CD4-positive, alpha-beta T cell treated with Interleukin-21 for 1 hour (primary cell): ENCODE measurements at regions not wholly inside any gene's neighbourhood (a gene's known extent, or its start where the extent isn't known, plus 50 kb on each side); places are given as distances from the start of the nearest gene placed in this dataset.

Source experiments
- DNase-seq: peaks from one replicate; pipeline ENCODE4 v3.0.0-alpha.2; 2020

DNA sequence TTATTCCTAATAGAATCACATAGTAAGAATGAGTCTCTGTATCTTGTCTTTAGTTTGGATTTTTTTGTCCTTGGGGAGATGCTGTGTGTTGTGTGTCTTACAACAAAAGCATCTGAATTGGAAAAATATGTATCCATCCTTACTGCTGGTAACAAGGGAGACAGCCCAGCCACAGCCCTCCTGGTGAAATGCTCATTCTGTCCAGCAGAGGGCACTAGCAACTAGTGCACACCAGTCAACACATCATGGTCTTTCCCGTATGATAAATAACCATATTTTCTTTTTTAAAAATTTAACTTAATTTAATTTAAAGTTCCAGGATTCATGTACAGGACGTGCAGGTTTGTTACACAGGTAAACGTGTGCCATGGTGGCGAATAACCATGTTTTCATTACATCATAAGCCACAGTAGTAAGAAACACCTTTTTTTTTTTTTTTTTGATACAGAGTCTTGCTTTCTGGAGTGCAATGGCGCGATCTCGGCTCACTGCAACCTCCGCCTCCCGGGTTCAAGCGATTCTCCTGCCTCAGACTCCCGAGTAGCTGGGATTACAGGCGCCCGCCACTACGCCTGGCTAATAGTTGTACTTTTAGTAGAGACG, 245.1 kb downstream of the PTBP2 start:
- DNase-seq, result peak; percentile 71

DNA sequence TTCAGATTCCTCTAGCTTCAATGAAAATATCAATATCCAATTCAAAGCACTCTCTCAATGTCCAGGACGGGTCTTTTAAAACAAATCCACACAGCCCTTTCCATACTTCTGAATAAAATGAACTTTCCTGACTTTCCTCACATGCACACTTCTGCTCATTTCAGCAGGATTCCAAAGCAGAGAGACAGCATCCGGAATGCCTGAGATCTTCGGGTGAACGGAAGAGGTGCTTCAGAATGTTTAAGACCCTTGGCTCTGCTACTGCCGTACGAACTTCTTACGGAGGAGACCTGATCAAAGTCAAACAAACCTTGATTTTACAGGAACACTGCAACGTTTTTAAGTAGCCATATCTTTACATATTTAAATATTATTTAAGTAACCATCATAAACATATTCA, 245.7 kb downstream of the PTBP2 start:
- DNase-seq, result no peak

DNA sequence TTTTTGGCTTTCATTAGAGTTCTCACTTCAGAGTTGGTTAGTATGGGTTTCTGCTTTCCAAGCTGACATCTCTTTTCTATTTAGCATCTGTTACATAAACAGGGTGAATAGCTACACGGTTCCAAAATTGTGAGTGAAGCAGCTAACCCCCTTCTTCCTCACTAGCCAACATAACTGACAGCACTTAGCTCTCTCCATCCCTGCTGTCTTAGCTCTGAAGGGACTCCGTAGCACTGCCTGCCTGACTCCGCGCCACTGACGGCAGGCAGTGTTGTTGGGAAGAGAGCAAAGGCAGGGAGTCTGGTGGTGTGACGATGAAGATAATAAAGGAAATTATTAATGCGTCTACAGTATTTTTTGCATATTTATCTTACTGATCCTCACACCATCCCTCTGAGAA, 247.0 kb downstream of the PTBP2 start:
- DNase-seq, result no peak

DNA sequence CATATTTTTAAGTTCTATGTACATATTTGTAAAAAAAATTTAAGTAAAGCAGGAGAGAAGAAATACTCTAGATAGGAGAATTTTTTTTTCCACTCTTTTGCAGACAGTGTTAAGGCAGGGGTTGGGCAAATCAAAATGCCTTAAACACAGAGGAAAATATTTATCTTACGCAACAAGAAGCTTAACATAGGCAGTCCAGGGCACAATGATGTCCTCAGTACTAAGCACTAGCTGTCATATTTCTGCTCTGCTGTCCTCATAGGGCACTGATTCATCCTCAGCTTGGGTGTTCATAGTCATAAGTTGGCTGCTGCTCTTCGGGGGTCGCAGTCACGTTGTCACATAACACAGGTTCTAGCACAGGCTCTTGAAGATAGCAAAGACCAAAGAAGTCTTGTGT, 247.4 kb downstream of the PTBP2 start:
- DNase-seq, result no peak

DNA sequence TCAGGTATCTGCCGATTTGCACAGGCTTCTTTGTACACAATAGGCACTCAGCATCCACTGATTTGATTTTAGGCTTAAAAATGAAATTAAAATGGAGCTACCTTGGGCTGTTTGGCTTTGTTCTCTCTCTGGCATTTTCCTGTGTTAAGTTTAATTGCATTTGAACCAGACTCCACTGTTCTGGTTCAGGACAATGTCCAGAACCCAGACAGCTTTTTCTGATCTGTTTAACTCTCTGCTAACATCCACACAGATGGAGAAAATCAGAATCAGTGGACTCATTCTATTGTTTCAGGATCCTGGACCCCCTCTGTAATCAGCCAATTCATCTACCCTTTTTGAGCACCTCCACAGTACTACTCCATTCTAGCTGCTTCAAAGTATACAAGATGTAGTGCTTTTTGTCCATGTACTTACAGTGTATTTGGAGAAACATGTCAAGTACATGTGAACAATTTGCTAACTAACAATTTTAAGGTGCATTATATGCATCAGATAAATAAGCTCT, 248.1 kb downstream of the PTBP2 start:
- DNase-seq, result no peak

DNA sequence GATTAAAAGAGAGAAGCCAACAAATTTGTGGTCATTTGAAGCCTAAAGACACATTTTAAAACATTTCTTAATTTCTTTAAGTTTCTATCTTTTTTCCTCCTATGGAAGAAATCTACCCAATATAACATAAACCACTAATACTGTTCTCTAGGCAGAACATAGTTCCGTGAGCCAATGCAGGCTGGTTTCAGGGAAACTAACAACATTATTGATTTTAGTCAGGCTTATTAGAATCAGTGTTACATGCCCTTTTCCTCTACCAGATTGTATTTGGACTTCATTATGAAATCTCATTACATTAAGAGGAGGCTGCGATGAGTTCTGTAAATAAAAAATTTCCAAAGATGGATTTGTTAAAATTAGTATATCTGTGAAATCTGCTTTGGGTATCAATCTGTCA, 249.9 kb downstream of the PTBP2 start:
- no peak for DNase-seq

DNA sequence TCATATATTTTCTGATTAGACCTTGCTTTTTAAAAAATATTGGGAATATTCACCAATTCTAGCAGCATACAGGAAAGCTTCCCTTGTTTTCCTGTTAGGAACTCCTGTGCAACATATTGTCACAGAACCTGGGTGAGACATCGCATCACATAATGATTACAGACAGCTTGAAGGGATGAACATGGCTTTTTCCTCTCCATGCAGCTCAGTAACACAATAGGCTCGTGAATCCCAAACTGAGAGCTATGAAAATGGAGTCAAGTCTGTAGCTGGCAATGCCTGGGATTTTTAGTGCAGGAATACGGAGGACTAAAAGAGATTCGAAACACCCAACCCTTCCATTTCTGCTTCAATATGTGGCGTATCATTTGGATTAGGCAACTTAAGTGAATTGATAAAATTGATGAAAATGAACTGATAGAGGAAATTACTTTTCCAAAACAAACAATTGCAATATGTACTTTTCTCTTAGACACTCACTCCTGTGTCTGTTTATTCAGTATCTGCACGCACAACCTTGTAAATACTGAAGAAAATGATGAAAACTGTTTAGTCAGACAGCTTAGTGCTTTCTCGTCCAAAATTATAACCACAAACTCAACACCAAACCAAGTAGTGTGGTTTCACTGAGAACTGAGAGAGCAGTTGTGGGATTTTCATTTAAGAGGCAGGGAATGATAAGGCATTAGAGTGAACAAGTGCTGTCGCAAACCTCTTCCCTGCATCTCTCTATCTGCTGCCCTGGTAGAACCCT, 250.4 kb downstream of the PTBP2 start:
- no peak for DNase-seq

DNA sequence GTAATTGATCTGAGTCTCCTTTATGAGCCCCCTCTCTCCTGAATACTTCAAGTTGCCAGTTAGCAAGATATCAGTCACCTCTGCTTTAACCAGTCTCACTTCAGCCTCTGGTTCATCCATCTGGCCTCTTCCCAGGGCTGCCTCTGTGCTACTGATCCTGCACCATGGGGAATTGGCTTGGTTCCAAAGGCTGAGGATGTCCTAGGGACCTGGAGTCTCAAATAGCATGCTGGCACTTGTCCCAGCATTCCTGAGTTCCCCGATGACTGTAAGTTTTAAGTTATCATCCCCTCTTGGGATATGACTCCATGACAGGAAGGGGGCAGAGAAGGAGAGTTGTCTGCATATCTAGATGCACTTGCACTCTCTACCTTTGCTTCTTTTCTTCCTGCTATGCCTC, 252.0 kb downstream of the PTBP2 start:
- DNase-seq, result no peak

DNA sequence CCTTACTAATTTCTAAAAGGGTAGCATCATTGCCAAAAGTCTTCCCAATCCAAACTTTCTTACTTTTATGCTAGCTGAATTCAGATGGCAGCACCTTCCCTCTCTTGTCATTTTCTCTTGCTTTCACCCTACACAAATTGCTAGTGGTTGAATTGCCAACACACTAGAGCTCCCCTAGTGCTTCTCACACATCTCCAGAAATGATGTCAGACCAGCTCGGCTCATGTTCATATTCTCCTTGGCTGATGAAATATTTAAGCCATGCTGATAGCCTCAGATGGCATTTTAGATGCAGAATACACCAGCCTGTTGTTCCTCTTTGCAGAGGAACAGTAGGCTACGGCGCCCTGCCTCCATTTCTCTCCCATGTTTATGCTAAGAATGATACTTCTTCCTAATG, 256.9 kb downstream of the PTBP2 start:
- no peak for DNase-seq

DNA sequence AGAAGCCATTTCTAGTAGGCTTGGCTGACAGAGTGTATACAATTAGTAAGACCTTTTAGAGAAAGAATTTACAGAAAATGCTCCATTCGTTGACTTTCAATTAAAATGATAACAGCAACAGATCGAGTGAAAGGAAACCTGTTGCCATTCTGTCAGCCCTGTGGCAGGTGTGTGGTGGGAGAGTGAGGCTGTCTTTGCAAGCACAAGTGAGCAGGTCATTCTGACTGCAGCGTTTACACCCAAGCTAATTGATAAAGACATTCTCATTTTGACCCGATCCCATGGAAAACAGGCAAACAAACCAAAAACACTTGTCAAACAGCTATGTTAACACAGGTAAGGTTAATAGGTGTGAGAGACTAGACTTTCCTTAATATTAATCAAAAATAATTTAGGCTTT, 257.3 kb downstream of the PTBP2 start:
- DNase-seq, result no peak

DNA sequence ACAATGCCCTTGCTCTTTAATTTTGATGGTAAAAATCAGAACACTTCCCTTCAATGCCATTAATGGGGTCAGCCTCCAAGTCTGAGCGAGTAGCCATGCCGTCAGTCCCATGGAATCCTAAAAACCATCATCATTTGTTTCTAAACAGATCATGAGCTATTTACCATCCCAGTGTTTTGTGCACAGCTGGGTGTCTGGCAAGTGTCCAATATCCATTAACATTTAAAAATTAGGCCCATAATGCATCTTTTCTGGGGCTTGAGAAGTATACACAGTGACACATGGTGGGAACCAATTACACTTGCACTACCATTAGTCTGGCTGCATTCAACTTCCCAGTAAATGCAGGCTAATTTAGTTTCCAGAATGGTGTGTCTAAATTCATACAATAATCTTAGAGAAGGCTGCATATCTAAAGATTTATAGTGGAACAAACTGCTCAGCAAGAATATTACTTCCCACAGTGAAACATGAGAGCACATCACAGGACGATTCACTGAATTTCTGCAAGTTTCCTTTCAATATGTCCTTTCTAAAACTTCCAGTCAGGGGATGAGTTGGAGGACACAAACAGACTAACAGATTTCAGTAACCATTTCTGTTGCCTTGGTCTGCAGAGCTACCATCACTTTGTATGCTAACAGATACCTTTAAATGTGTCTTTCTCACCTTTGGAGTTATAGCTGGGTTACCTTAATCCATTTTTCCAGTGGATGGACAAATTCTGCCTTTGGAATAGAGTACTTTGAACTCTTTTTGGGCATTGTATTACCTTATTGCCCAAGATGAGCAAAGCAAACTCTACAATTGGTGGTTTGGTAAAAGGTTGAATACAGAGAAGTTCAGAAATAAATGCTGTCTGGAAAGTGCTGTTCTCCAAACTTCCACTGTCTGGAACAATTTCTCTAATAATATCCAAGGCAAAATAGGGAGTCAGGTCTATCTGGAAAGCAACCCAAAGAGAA, 258.0 kb downstream of the PTBP2 start:
- no peak for DNase-seq

DNA sequence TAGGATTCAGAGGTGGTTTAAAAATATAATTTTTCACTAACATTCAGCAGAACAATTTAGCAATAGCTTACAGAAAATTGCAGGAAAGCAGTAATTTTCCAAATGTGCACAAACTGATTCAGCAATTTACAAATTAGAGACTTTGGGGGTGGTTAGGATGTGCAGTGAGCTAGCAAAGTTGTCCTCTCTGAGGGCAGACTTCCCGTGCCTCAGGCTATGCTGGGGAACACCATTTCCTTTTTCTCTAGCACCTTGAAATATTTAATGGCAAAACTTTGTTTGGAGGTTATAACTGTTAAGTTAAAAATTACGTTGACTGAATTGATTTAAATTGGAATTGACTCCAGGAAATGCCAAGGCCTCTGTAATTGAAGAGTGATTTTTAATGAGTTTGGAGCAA, 258.9 kb downstream of the PTBP2 start:
- no peak for DNase-seq

DNA sequence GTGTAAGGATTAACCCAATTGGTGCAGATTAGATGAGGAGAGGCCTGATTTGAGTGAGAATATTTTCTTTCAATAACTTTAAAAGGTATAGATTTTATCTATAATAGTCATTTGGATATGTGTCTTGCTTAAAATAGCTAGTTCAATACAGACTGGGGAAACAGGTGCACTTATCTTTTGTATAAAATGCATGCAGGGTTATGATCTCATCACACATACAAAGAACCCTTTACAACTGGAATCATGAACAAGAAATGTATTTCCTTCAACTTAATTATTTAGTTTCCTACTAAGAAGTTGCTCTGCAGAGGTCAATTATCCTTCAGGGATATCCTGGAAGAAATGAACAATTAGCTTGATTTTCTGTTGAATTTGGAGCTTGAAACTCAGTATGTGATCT, 259.6 kb downstream of the PTBP2 start:
- DNase-seq, result no peak

DNA sequence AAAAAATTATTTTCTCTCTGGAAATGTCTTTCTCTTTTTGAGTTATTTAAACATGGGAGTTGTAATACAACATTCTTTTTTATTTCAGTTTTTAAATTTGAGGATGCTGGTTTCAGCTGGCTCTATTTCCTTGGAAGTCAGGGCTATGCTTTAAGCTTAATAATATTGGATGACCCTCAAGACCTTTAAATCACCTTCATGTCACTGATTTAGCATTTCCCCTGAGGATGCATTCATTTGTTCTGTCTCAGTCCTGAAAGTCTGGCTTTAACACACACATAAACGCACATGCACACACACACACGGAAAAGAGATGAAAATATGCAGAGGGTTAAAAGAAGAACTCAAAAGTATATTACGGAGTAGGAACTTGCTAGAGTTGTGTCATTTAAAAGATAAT, 260.5 kb downstream of the PTBP2 start:
- DNase-seq, result no peak

DNA sequence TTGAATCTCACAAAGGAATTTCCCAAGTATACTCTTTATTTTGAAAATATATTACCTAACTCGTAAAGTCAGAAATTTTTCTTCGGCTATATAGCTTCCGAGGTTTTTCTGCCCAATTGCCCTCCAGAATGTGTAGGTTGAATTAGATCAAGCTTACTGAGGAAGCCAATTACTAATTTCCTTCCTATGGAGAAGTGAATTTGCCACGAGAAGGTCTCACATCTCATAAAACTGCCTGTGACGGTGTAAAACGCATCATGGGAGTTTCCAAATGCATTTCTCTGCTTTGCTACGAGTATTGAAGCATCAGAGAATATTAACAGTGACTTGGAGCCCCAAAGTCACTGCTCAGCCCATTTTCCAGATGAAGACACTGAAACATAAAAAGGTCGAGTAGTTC, 262.3 kb downstream of the PTBP2 start:
- DNase-seq, result no peak

DNA sequence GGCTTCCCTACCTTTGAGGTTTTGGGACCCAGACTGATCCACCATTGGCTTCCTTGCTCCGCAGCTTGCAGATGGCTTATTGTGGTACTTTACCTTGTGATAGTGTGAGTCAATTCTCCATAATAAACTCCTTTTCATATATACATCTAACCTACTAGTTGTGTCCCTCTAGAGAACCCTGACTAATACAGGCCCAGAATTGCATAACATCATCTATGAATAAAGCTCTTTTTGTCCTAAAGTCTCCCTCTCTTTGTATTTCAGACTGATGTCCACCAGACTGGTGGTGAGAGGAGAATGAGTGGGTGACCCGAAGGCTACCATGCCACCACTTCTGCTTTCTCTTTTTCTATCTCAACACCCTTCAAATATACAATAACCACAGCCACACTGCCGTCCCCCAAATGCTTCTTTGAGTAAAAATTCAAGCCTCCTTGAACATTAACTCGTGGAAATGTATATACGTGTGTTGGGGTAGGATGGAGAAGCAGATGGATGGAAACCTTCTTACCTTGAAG, 265.7 kb downstream of the PTBP2 start:
- no peak for DNase-seq

DNA sequence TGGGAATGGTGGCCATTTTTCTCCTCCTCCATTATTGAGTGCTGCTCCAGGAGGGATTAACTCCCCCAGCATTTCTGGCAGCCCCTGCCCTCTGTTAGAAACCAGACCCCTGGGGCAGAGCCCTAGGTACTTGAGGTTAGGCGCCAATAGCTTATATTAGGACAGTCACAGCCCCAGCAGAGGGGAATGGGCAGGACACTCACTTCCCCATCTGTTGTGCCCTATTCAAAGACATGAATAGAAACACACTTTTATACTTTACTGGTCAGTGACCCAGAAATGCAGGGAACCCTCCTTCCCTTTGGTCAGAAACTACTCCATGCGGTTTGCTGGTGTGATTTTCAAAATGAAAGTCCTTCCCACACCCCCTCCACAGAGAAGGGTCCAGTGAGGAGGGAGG, 267.7 kb downstream of the PTBP2 start:
- no peak for DNase-seq

DNA sequence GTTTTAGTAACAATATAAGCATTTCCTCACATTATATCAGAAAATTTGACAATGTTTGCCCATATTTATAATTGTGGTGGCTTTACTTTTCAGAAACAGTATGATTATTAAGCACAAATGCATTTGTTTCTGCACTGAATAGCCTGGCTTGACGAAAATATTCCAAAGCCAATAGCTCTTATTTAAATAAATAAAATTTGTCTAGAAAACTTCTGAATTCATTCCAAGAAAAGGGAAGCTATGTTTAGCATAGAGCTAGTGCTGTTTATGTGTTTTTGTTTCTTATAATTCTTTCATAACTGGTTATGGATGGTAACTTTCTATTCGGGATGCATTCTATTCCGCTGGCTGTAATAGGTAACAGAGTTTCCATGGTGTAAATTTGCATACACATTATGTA, 268.6 kb downstream of the PTBP2 start:
- DNase-seq, result no peak

DNA sequence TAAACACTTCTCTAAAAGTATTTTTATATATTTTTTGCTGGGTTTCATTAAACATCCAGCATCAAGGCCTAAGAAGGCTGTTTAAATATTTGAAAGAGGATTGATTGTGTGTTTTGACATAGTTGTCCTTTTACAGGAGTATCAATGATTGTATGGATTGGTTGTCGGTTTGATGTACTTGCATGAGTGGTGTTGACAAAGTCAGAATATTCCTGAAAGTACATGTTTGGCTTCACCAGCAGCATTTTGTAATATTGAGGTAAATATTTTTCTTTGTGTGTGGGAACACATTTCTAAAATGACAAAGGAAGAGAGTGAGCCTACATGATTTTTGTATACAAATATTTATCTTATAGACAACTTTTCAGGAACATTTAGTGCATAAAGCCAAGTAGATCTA, 269.7 kb downstream of the PTBP2 start:
- DNase-seq, result no peak

DNA sequence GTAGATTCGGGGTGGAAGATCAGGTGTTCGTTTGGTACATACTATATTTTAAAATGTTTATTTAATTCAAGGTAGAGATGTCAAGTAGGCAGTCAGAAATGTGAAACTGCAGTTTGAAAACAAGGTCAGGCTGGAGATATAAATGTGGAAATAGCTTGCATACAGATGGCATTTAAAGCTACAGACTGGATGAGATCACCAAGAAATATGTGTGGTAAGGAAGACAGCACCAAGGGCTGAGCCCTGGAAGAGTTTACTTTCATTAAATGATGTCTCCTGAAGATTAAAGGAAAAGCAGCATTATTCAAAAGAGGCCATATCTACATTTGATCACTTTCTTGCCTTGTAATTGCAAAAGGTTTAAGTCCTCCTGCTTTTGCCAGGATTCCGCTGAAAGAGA, 271.3 kb downstream of the PTBP2 start:
- no peak for DNase-seq

DNA sequence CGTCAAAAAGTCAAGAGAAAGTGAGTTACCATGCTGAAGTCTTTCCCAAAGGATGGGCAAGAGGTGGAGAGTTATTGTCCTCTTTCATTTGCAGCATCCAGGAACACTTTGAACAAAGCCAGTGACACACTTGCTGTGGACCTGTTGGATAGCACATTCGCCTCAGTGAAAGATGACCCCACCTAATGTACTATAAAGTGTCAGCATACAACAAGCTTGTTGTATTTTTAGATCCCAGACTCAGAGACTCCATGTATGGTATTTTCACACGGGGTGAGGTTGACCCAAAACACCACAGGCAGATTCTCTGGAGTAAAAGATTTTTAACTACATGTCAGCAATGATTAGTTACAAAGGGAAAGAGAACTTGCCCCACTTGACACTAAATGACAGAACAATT, 273.8 kb downstream of the PTBP2 start:
- no peak for DNase-seq

DNA sequence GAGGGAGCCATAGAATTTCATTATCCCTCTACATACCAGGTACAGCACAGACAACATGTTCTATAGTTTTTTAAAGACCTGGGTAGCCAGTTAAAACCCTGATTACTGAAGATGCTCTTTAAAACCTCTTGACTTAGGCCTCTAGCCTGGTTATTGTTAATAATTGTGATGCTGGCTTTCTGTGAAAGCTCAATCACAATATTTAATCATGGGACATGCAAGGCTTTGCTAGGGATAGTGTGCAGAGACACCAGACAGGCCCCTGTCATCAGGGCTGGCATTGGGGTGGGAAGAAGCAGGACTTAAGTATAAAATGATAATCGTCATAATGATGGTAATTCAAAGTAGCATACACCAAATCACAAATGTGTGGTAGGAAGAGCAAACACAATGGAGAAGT, 274.4 kb downstream of the PTBP2 start:
- DNase-seq, result no peak

DNA sequence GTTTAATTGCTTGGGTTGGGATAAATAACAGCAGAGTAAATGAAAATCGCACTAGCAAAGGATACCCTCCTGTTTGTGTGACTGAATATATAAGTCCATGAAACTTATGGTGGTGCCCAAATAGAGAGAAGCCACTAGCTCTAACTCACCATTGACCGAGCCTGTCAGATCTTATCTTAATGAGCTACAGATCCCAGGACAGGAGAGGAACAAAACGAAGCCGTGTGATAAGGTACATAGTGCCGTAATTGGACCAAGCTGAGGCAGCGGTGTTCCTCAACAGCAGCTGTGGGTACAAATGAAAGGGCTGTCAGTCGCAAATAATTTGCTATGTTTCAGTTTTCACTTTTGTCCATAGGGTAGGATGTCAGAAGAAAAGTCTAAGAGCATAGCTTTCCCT, 276.1 kb downstream of the PTBP2 start:
- no peak for DNase-seq

DNA sequence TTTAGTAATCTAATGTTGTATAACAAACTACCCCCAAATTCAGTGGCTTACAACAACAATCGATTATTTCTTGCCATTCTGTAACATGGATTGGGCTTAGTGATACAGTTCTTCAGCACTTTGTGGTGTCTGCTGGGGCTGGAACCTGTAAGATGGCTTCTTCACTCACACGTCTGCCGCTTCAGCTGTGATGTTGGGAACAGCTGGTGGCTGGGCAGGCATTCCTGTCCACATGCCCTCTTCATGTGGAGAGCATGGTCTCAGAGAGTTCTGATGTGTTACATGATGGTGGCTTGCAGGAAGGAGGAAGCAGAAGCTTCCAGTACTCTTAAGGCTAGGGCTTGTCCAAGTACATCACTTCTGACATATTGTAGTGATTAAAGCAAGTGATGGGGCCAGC, 276.9 kb downstream of the PTBP2 start:
- no peak for DNase-seq
